ENCODE measurements at regions not wholly inside any gene's neighbourhood (a gene's known extent, or its start where the extent isn't known, plus 50 kb on each side); places are given as distances from the start of the nearest gene placed in this dataset.

GRCh38 chr1:91174734-91175133 lies 152.9 kb upstream of the ZNF644 start:
- no TSS peak for BruUV-seq (replicated peaks)
- no peak for TF ChIP-seq CTCF (IDR thresholded peaks at IDR 0.05; ENCODE audit: unreplicated experiment)
- Mint-ChIP-seq H3K9me3 (ENCODE audit: low read depth, unreplicated experiment) (no peaks in the 10 kb centered on the region), H3K4me3 (ENCODE audit: low read depth, unreplicated experiment) (no peak overlapping the region), H3K27ac (ENCODE audit: unreplicated experiment) (no peak overlapping the region), H3K4me1 (ENCODE audit: low read depth, unreplicated experiment) (no peaks in the 10 kb centered on the region), H3K27me3 (ENCODE audit: unreplicated experiment) (peaks cover 77% of the 10 kb centered on the region), H3K36me3 (ENCODE audit: insufficient read depth, unreplicated experiment) (no peaks in the 10 kb centered on the region)
- CTCF ChIA-PET: no interaction called here
- DNase-seq: no peak
- intact Hi-C loops (cut with micrococcal nuclease; ENCODE audit: unreplicated experiment): no loop called here

GRCh38 chr1:91173346-91173890 lies 151.6 kb upstream of the ZNF644 start:
- H3K9me3 Mint-ChIP-seq (ENCODE audit: low read depth, unreplicated experiment): no peaks in the 10 kb centered on the region
- peaks cover 77% of the 10 kb centered on the region for H3K27me3 Mint-ChIP-seq (ENCODE audit: unreplicated experiment)
- no TSS peak for BruUV-seq (replicated peaks)
- no peak for DNase-seq
- H3K4me3 Mint-ChIP-seq (ENCODE audit: low read depth, unreplicated experiment): no peak overlapping the region
- H3K27ac Mint-ChIP-seq (ENCODE audit: unreplicated experiment): no peak overlapping the region
- CTCF ChIA-PET: interaction anchor here (0.8 kb wide), 1 partner anchor 8 kb away, joined by 3 read pairs; no protein-coding TSS in a partner anchor
- no peaks in the 10 kb centered on the region for H3K4me1 Mint-ChIP-seq (ENCODE audit: low read depth, unreplicated experiment)
- intact Hi-C loops (cut with micrococcal nuclease; ENCODE audit: unreplicated experiment): no loop called here
- H3K36me3 Mint-ChIP-seq (ENCODE audit: insufficient read depth, unreplicated experiment): no peaks in the 10 kb centered on the region
- TF ChIP-seq CTCF (IDR thresholded peaks at IDR 0.05; ENCODE audit: unreplicated experiment): no peak

GRCh38 chr1:91172541-91172940 lies 150.7 kb upstream of the ZNF644 start:
- no TSS peak for BruUV-seq (replicated peaks)
- intact Hi-C loops (cut with micrococcal nuclease; ENCODE audit: unreplicated experiment): no loop called here

GRCh38 chr1:91171898-91172297 lies 150.1 kb upstream of the ZNF644 start:
- Mint-ChIP-seq H3K27ac (ENCODE audit: unreplicated experiment) (no peak overlapping the region), H3K4me3 (ENCODE audit: low read depth, unreplicated experiment) (no peak overlapping the region), H3K4me1 (ENCODE audit: low read depth, unreplicated experiment) (no peaks in the 10 kb centered on the region), H3K9me3 (ENCODE audit: low read depth, unreplicated experiment) (no peaks in the 10 kb centered on the region), H3K36me3 (ENCODE audit: insufficient read depth, unreplicated experiment) (no peaks in the 10 kb centered on the region), H3K27me3 (ENCODE audit: unreplicated experiment) (peaks cover 66% of the 10 kb centered on the region)
- no peak for TF ChIP-seq CTCF (IDR thresholded peaks at IDR 0.05; ENCODE audit: unreplicated experiment)
- intact Hi-C loops (cut with micrococcal nuclease; ENCODE audit: unreplicated experiment): no loop called here
- BruUV-seq (replicated peaks): no TSS peak
- DNase-seq: no peak
- CTCF ChIA-PET: no interaction called here

More at GRCh38 chr1:91172541-91172940, 150.7 kb upstream of the ZNF644 start:
- no peak overlapping the region for H3K27ac Mint-ChIP-seq (ENCODE audit: unreplicated experiment)
- peaks cover 73% of the 10 kb centered on the region for H3K27me3 Mint-ChIP-seq (ENCODE audit: unreplicated experiment)
- no peaks in the 10 kb centered on the region for H3K36me3 Mint-ChIP-seq (ENCODE audit: insufficient read depth, unreplicated experiment)
- CTCF ChIA-PET: interaction anchor here (0.8 kb wide), 1 partner anchor 9 kb away, joined by 3 read pairs; no protein-coding TSS in a partner anchor
- H3K4me1 Mint-ChIP-seq (ENCODE audit: low read depth, unreplicated experiment): no peaks in the 10 kb centered on the region
- H3K9me3 Mint-ChIP-seq (ENCODE audit: low read depth, unreplicated experiment): no peaks in the 10 kb centered on the region
- no peak for DNase-seq
- TF ChIP-seq CTCF (IDR thresholded peaks at IDR 0.05; ENCODE audit: unreplicated experiment): no peak
- no peak overlapping the region for H3K4me3 Mint-ChIP-seq (ENCODE audit: low read depth, unreplicated experiment)

Data from Calu3 (cell line).